ENCODE measurements at regions not wholly inside any gene's neighbourhood (a gene's known extent, or its start where the extent isn't known, plus 50 kb on each side); places are given as distances from the start of the nearest gene placed in this dataset.
"Not testable (repeated sequence)": the region's sequence is repeated elsewhere in the genome, so short reads cannot be mapped to it uniquely, and the experiment has no call there.

GRCh38 chr10:33914746-33915145 is 580.3 kb upstream of the NRP1 start:
- no peak overlapping the region for H3K27ac ChIP-seq (replicated peaks)
- no peak overlapping the region for H3K4me3 ChIP-seq (replicated peaks; ENCODE audit: insufficient read depth, low read length)
- no peak for DNase-seq (ENCODE audit: low read depth in 1 of 2, low spot score in 1 of 2)
- TF ChIP-seq GABPA (IDR thresholded peaks at IDR 0.05; ENCODE audit: low read depth): no peak
- TF ChIP-seq SPI1 (IDR thresholded peaks at IDR 0.05; ENCODE audit: borderline replicate concordance, low read depth): no peak
- no peak for TF ChIP-seq POLR2AphosphoS5 (IDR thresholded peaks at IDR 0.05; ENCODE audit: low read depth)
- TF ChIP-seq CTCF (IDR thresholded peaks at IDR 0.05; ENCODE audit: insufficient read depth, low read length): no peak
- TF ChIP-seq REST (IDR thresholded peaks at IDR 0.05; ENCODE audit: insufficient replicate concordance, low read depth): no peak
- no peaks in the 10 kb centered on the region for H3K27me3 ChIP-seq (ENCODE audit: insufficient read depth, poor library complexity, severe bottlenecking)

GRCh38 chr10:33913194-33913593 is 578.7 kb upstream of the NRP1 start:
- DNase-seq (ENCODE audit: low read depth in 1 of 2, low spot score in 1 of 2): no peak
- Histone ChIP-seq H3K4me3 (replicated peaks; ENCODE audit: insufficient read depth, low read length) (no peak overlapping the region), H3K27me3 (ENCODE audit: insufficient read depth, poor library complexity, severe bottlenecking) (no peaks in the 10 kb centered on the region)

GRCh38 chr10:33909476-33909875 is 575.0 kb upstream of the NRP1 start:
- not testable (repeated sequence) for DNase-seq (ENCODE audit: low read depth in 1 of 2, low spot score in 1 of 2); H3K4me3 ChIP-seq (replicated peaks; ENCODE audit: insufficient read depth, low read length); H3K27me3 ChIP-seq (ENCODE audit: insufficient read depth, poor library complexity, severe bottlenecking); H3K27ac ChIP-seq (replicated peaks)

More at GRCh38 chr10:33913194-33913593, 578.7 kb upstream of the NRP1 start:
- TF ChIP-seq POLR2AphosphoS5 (IDR thresholded peaks at IDR 0.05; ENCODE audit: low read depth) (no peak), GABPA (IDR thresholded peaks at IDR 0.05; ENCODE audit: low read depth) (no peak), CTCF (IDR thresholded peaks at IDR 0.05; ENCODE audit: insufficient read depth, low read length) (no peak), SPI1 (IDR thresholded peaks at IDR 0.05; ENCODE audit: borderline replicate concordance, low read depth) (no peak), REST (IDR thresholded peaks at IDR 0.05; ENCODE audit: insufficient replicate concordance, low read depth) (no peak)
- no peak overlapping the region for H3K27ac ChIP-seq (replicated peaks)

- no peak overlapping the region for H3K4me3 ChIP-seq (replicated peaks; ENCODE audit: insufficient read depth, low read length)
- TF ChIP-seq POLR2AphosphoS5 (IDR thresholded peaks at IDR 0.05; ENCODE audit: low read depth) (no peak), REST (IDR thresholded peaks at IDR 0.05; ENCODE audit: insufficient replicate concordance, low read depth) (no peak), SPI1 (IDR thresholded peaks at IDR 0.05; ENCODE audit: borderline replicate concordance, low read depth) (no peak), GABPA (IDR thresholded peaks at IDR 0.05; ENCODE audit: low read depth) (no peak), CTCF (IDR thresholded peaks at IDR 0.05; ENCODE audit: insufficient read depth, low read length) (no peak)
- no peak overlapping the region for H3K27ac ChIP-seq (replicated peaks)
- H3K27me3 ChIP-seq (ENCODE audit: insufficient read depth, poor library complexity, severe bottlenecking): no peaks in the 10 kb centered on the region
- no peak for DNase-seq (ENCODE audit: low read depth in 1 of 2, low spot score in 1 of 2)
Observed at GRCh38 chr10:33901166-33901565, 566.7 kb upstream of the NRP1 start.

Measured in HL-60 (cell line).